GM12873 (cell line): ENCODE measurements at regions not wholly inside any gene's neighbourhood (a gene's known extent, or its start where the extent isn't known, plus 50 kb on each side); places are given as distances from the start of the nearest gene placed in this dataset.

ENCODE experiments used
- TF ChIP-seq, protein P1 (sequence below): IDR thresholded peaks from 2 replicates; pipeline ENCODE4 v1.5.1; 2012; ENCODE audit warnings: low read depth, mild to moderate bottlenecking, moderate library complexity, low read length, control low read depth; ENCODE audit not compliant: insufficient read depth; ENCODE audit errors: missing control alignments

DNA sequence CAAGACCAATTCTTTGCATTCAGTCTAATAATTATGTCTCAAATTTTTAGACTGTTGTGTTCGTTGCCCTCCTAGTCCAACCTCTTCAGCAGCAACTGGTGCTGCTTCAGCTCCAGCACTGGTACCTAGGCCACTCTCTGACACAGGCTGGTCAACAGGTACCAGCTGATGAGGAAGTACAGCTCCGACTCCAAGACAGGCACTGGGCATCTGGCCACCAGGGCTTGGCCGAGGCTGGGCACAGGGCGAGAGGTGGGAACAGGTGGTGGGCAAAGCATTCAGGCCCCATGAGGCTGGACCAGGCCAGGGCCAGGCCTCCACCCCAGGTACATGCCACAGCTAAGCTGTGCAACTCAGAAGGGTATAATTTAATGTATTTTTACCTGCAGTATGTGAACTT is 151.5 kb upstream of the AGR3 start:
- TF ChIP-seq, protein P1, sequence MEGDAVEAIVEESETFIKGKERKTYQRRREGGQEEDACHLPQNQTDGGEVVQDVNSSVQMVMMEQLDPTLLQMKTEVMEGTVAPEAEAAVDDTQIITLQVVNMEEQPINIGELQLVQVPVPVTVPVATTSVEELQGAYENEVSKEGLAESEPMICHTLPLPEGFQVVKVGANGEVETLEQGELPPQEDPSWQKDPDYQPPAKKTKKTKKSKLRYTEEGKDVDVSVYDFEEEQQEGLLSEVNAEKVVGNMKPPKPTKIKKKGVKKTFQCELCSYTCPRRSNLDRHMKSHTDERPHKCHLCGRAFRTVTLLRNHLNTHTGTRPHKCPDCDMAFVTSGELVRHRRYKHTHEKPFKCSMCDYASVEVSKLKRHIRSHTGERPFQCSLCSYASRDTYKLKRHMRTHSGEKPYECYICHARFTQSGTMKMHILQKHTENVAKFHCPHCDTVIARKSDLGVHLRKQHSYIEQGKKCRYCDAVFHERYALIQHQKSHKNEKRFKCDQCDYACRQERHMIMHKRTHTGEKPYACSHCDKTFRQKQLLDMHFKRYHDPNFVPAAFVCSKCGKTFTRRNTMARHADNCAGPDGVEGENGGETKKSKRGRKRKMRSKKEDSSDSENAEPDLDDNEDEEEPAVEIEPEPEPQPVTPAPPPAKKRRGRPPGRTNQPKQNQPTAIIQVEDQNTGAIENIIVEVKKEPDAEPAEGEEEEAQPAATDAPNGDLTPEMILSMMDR, result no peak

DNA sequence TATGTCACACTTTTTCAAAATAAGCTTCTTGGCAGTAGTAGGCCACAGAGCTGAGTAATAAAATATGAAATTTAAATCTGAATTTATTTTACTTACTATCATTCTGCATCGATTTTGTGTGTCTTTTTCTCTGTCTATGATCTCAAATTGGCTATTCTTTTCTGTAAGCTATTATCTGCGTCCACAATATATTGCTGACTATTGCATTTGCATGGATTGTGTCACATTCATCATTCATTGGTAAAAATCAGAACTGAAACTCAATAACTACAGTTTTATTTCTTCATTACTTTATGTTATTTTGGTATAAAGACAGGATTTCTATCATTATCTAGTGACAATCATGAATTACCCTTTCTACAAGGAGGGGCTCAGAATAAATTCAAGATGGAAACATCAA is 154.8 kb upstream of the AGR3 start:
- TF ChIP-seq, protein P1, result no peak

DNA sequence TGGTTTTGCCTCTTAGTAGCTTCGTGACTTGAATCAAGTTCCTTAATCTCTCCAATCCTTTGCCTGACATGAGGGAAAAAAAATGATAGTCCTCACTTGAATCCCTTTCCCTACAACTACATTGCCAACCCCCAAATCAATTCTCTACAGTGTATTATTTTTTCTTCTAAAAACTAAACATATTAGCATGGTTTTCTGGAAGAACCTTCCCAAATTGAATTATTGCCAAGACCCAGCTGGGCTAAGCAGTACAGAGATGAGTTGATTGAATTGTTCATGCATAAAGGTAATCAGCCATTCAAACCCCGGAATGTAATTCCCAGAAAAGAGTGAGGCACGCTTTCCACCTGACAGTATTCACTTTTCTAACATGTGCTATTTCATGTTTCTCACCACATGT is 155.6 kb upstream of the AGR3 start:
- TF ChIP-seq, protein P1, result no peak

DNA sequence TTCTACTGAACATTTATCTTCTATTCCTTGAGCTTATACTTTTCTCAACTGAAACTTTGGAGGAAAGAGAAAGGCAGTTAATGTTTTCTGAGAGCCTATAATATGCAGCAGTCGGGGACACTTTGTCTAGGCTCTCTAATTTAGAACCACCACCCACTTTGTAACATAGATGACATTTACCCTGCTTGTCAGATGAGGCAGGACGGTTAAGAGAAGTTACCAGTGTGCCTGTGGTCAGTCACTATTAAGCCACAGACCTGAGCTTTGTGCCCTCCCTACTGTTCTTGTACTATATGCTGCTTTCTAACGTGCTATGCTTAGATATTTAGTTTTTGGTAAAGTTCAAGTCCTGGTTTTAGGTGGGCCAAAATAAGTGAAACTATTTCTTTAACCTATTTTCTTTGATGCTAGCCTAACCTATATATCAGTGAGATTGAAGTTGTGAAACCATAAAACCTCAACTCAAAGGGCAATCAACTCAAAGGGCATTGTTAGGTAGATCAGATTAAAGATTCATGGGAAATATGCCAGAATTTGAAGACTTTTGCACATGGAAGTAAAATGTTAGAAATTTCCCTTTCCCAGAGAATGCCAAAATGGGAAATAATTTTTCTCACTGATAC is 156.5 kb upstream of the AGR3 start:
- TF ChIP-seq, protein P1, result no peak

DNA sequence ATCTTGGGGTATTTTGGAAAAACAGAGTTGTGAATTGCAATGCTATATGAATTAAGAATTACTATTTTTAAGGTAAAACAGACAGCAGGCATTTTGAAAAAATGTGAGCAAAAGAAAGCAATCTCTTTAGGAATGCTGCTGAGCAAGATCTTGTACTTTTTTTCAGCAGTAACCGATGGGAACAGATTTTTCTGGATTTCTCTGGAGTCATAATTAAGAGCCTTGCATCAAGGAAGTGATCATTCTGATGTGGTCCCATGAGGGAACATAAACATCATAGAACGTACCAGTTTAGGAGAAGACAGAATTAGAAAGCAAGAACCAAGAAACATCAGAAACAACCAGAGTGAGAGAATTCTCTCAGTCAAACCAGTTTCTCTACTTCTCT is 157.0 kb upstream of the AGR3 start:
- TF ChIP-seq, protein P1, result no peak

DNA sequence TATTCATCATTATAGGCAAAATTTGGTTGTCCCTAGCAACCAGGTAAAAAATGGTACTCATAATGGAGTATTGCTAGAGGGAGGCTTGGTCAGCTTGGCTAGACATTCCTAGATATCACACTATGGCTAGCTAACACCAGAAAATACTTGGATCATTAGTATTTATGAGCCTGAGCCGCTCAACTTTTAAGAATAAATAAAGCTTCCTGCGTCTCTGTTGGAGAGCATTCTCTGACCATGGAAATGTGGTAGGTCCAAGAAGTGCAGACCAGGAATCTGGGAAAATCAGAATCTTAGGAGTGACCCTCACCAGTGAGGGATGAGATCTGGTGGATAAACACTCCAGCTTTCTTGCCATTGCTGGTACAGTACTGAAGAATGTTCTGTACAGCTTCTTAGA is 157.6 kb upstream of the AGR3 start:
- TF ChIP-seq, protein P1, result no peak

DNA sequence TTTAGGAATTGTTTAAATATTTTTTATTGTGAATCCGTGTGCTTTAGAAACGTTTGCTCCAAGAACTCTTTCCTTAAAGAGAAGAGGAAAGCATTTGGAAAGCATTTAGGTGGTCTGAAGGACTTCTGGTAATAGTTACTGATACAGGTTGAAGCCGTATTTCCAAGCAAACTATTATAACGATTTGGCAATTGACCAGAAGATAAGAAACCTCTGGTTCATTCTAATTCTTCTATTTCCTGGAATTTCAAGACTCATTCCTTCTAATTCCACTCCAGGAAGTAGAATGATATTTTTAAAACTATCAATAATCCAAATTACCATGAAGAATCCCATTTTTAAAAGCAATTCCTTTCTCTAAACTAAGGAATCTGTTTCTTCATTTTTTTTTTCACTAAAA is 158.9 kb upstream of the AGR3 start:
- TF ChIP-seq, protein P1, result no peak

DNA sequence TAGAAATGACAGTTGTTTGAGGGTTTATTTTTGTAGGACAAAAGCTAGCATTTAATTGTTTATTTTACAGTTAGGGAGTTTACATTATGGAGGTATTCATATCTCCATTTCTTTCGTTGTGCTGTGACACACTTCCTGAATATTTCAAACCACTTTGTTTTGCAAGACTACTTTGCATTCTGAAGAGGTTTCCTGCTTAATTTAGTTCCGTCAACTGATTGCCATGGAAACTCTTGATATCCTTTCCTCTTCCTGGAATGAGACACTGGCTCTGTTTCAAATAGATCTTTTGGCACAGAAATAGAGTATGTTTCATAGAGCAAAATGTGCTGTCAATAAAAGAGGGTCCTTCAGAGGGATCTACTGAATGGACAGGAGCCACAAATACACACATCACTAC is 159.5 kb upstream of the AGR3 start:
- TF ChIP-seq, protein P1, result no peak
